ENCODE measurements at regions not wholly inside any gene's neighbourhood (a gene's known extent, or its start where the extent isn't known, plus 50 kb on each side); places are given as distances from the start of the nearest gene placed in this dataset.

DNA sequence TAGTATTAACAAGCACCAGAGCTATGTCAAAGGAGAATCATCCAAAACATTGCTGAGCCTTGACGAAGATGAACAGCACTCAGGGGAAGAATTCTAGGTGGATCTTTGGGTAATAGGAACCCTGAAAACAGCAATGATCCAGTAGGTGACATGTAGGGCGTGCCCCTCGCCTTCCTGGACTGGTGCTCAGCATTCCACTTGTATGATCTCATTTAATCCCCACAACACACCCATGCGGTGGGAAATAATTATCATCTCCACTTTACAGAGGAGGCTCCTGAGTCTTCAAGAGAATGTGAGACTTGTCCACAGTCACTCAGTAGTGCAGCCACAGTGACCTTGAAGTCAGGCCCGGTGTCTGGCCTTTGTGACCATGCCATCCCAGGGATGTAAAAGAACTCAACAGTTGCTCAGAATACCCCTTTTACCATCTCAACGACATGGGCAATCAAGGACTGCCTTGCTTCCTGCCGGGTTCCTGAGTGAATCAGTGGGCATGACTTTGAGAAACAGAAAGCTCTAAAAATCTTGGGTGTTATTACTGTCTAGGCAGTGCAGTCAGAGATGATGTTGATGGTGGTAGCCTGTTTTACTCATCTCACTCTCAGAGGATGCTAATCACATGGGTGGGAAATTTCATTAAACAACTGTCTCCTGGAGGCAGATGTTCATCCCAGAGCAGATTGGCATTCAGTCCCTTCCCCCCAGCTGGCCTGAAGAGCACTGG, 161.6 kb downstream of the BCL11A start:
- ChIA-PET CTCF (no interaction called here), POLR2A (no interaction called here)
- no peaks in the 10 kb centered on the region for H3K27me3 ChIP-seq (ENCODE audit: control insufficient read depth, insufficient read depth, low read length)
- no peaks in the 10 kb centered on the region for H3K36me3 ChIP-seq (ENCODE audit: control insufficient read depth, insufficient read depth, low read length)
- no peak for ATAC-seq
- no peaks in the 10 kb centered on the region for H3K9me3 ChIP-seq (ENCODE audit: control insufficient read depth, insufficient read depth, low read depth, low read length)
- no peak overlapping the region for H3K4me3 ChIP-seq (ENCODE audit: low read depth in 2 of 2, low read length in 2 of 2)
- intact Hi-C loops (cut with micrococcal nuclease; ENCODE audit: unreplicated experiment) = no loop called here
- no peaks in the 10 kb centered on the region for H3K4me1 ChIP-seq (ENCODE audit: control insufficient read depth, insufficient read depth, low read length)
- no TSS peak for BruUV-seq (replicated peaks)
- no peak for DNase-seq (ENCODE audit: low read depth, low spot score)
- TF ChIP-seq TCF7L2 (IDR thresholded peaks at IDR 0.05; ENCODE audit: low read depth, low read length) (no peak), SIN3A (IDR thresholded peaks at IDR 0.05; ENCODE audit: borderline replicate concordance, insufficient read depth, low read depth, low read length) (no peak), POLR2AphosphoS5 (IDR thresholded peaks at IDR 0.05; ENCODE audit: low read depth, low read length) (no peak)
- TF ChIP-seq, protein P1, sequence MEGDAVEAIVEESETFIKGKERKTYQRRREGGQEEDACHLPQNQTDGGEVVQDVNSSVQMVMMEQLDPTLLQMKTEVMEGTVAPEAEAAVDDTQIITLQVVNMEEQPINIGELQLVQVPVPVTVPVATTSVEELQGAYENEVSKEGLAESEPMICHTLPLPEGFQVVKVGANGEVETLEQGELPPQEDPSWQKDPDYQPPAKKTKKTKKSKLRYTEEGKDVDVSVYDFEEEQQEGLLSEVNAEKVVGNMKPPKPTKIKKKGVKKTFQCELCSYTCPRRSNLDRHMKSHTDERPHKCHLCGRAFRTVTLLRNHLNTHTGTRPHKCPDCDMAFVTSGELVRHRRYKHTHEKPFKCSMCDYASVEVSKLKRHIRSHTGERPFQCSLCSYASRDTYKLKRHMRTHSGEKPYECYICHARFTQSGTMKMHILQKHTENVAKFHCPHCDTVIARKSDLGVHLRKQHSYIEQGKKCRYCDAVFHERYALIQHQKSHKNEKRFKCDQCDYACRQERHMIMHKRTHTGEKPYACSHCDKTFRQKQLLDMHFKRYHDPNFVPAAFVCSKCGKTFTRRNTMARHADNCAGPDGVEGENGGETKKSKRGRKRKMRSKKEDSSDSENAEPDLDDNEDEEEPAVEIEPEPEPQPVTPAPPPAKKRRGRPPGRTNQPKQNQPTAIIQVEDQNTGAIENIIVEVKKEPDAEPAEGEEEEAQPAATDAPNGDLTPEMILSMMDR (IDR thresholded peaks at IDR 0.05) = no peak
- TF ChIP-seq, protein P2, sequence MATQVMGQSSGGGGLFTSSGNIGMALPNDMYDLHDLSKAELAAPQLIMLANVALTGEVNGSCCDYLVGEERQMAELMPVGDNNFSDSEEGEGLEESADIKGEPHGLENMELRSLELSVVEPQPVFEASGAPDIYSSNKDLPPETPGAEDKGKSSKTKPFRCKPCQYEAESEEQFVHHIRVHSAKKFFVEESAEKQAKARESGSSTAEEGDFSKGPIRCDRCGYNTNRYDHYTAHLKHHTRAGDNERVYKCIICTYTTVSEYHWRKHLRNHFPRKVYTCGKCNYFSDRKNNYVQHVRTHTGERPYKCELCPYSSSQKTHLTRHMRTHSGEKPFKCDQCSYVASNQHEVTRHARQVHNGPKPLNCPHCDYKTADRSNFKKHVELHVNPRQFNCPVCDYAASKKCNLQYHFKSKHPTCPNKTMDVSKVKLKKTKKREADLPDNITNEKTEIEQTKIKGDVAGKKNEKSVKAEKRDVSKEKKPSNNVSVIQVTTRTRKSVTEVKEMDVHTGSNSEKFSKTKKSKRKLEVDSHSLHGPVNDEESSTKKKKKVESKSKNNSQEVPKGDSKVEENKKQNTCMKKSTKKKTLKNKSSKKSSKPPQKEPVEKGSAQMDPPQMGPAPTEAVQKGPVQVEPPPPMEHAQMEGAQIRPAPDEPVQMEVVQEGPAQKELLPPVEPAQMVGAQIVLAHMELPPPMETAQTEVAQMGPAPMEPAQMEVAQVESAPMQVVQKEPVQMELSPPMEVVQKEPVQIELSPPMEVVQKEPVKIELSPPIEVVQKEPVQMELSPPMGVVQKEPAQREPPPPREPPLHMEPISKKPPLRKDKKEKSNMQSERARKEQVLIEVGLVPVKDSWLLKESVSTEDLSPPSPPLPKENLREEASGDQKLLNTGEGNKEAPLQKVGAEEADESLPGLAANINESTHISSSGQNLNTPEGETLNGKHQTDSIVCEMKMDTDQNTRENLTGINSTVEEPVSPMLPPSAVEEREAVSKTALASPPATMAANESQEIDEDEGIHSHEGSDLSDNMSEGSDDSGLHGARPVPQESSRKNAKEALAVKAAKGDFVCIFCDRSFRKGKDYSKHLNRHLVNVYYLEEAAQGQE (IDR thresholded peaks at IDR 0.05; ENCODE audit: insufficient read depth in 1 of 2, low read depth in 2 of 2, low read length in 1 of 2) = no peak
- in situ Hi-C loops (cut with HindIII; ENCODE audit: low pct_unique_long_range_greater_than_20kb, low sequenced_read_pairs) = no loop called here
- H3K27ac ChIP-seq (ENCODE audit: low read length) = no peak overlapping the region

DNA sequence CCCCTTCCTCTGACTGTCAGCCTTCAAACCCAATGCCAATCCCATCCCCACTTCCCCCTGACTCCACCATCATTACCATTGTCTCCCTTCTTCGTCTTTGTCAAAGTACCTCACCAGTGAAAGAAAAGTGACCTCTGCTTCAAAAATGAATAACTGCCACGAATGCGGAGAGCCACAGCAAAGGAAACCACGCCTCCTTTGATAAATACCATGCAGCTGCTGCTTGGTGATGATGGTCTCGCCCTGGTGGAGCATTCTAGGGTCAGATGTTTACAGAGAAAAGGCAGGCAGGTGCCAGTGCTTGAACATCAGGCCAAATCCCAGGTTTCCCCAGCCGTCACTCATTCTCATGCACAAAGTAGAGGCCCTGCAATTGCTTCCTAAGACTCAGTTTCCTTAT, 162.2 kb downstream of the BCL11A start:
- no peak for ATAC-seq
- Histone ChIP-seq H3K27ac (ENCODE audit: low read length) (no peak overlapping the region), H3K4me3 (ENCODE audit: low read depth in 2 of 2, low read length in 2 of 2) (no peak overlapping the region), H3K4me1 (ENCODE audit: control insufficient read depth, insufficient read depth, low read length) (no peaks in the 10 kb centered on the region), H3K9me3 (ENCODE audit: control insufficient read depth, insufficient read depth, low read depth, low read length) (no peaks in the 10 kb centered on the region), H3K27me3 (ENCODE audit: control insufficient read depth, insufficient read depth, low read length) (peaks cover 2% of the 10 kb centered on the region; the same call in 1 of the 2 replicates), H3K36me3 (ENCODE audit: control insufficient read depth, insufficient read depth, low read length) (no peaks in the 10 kb centered on the region)
- ChIA-PET POLR2A (no interaction called here), CTCF (no interaction called here)
- in situ Hi-C loops (cut with HindIII; ENCODE audit: low pct_unique_long_range_greater_than_20kb, low sequenced_read_pairs) = no loop called here
- intact Hi-C loops (cut with micrococcal nuclease; ENCODE audit: unreplicated experiment) = no loop called here
- no TSS peak for BruUV-seq (replicated peaks)
- no peak for TF ChIP-seq SIN3A (IDR thresholded peaks at IDR 0.05; ENCODE audit: borderline replicate concordance, insufficient read depth, low read depth, low read length)
- TF ChIP-seq TCF7L2 (IDR thresholded peaks at IDR 0.05; ENCODE audit: low read depth, low read length) = no peak
- TF ChIP-seq, protein P2 (IDR thresholded peaks at IDR 0.05; ENCODE audit: insufficient read depth in 1 of 2, low read depth in 2 of 2, low read length in 1 of 2) = no peak
- TF ChIP-seq, protein P1 (IDR thresholded peaks at IDR 0.05) = no peak
- no peak for TF ChIP-seq POLR2AphosphoS5 (IDR thresholded peaks at IDR 0.05; ENCODE audit: low read depth, low read length)
- DNase-seq (ENCODE audit: low read depth, low spot score) = no peak
